ENCODE measurements at regions not wholly inside any gene's neighbourhood (a gene's known extent, or its start where the extent isn't known, plus 50 kb on each side); places are given as distances from the start of the nearest gene placed in this dataset.

DNA sequence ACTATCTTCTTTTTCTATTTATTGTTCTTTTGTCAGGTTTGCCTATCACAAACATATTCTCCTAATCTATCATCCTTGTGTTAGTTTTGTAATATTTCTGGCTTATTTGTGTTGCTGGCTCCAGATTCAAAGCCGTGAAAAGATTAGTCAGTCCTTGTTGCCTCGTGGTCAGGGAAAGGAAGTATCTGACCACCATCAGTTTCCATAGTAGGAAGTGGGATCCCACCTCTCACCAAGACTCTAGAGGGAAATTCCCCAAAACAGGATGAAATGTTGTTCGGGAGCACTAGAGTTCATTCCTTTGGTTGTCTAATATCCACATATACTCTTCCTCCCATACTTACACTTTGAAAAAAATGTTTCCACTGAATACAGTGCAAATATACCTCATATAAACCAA lies 131.0 kb upstream of the HUWE1 start:
- H3K27ac Mint-ChIP-seq, result no peak overlapping the region
- no peaks in the 10 kb centered on the region for H3K9me3 Mint-ChIP-seq
- no peak for DNase-seq (ENCODE audit: extremely low spot score, unreplicated experiment)
- H3K27me3 Mint-ChIP-seq, result no peaks in the 10 kb centered on the region
- TF ChIP-seq, protein P1, sequence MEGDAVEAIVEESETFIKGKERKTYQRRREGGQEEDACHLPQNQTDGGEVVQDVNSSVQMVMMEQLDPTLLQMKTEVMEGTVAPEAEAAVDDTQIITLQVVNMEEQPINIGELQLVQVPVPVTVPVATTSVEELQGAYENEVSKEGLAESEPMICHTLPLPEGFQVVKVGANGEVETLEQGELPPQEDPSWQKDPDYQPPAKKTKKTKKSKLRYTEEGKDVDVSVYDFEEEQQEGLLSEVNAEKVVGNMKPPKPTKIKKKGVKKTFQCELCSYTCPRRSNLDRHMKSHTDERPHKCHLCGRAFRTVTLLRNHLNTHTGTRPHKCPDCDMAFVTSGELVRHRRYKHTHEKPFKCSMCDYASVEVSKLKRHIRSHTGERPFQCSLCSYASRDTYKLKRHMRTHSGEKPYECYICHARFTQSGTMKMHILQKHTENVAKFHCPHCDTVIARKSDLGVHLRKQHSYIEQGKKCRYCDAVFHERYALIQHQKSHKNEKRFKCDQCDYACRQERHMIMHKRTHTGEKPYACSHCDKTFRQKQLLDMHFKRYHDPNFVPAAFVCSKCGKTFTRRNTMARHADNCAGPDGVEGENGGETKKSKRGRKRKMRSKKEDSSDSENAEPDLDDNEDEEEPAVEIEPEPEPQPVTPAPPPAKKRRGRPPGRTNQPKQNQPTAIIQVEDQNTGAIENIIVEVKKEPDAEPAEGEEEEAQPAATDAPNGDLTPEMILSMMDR (conservative IDR thresholded peaks at IDR 0.05), result no peak
- no peaks in the 10 kb centered on the region for H3K4me1 Mint-ChIP-seq (ENCODE audit: unreplicated experiment)
- H3K4me3 Mint-ChIP-seq, result no peak overlapping the region
- H3K36me3 Mint-ChIP-seq, result no peaks in the 10 kb centered on the region

DNA sequence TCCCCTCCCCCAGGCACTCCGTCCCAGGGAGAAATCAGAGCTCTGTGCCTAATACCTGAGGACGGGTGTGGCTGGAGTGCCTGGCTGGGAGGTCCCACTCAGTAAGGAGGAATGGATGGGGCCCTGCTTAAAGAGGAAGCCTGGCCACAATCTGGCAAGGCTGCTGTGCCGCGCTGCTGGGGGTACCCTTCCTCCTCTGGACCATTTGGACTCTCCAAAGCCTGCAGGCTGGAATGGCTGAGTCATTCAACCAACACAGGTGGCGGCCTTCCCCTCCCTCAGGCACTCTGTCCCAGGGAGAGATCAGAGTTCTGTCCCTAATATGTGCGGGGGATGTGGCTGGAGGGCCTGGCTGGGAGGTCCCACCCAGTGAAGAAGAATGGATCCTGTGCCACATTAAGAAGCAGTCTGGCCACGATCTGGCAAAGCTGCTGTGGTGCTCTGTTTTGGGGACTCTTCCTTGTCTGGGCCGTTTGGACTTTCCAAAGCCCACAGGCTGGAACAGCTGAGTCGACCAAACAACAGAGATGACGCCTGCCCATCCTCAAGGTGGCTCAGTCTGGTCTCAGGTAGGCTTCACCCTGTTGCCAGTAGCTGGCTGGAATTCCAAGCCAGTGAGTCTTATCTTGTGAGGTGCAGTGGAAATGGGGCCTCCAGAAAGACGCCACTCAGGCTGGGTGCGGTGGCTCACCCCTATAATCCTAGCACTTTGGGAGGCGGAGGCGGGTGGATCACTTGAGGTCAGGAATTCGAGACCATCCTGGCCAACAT lies 127.3 kb upstream of the HUWE1 start:
- no peak overlapping the region for H3K4me3 Mint-ChIP-seq
- no peaks in the 10 kb centered on the region for H3K4me1 Mint-ChIP-seq (ENCODE audit: unreplicated experiment)
- no peaks in the 10 kb centered on the region for H3K27me3 Mint-ChIP-seq
- H3K27ac Mint-ChIP-seq, result no peak overlapping the region
- no peaks in the 10 kb centered on the region for H3K36me3 Mint-ChIP-seq
- DNase-seq (ENCODE audit: extremely low spot score, unreplicated experiment), result no peak
- TF ChIP-seq, protein P1 (conservative IDR thresholded peaks at IDR 0.05), result no peak
- no peaks in the 10 kb centered on the region for H3K9me3 Mint-ChIP-seq

DNA sequence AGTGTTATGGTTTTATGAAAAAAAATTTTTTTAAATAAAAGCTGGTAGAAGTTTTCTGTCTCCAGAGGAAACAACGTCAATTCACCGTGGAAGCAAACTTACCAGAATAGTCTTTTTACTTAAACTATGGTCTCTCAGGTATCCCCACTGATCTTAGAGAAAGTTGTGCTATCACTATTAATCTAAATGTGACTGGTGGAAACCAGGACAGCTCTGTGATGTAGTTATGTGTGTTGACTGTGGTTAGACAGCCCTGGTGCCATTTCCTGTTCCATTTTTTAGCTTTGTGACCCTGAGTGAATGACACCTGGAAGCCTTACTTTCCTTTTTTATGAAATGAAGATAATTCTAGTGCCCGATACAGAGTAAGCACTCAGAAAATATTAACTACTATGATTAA lies 111.8 kb upstream of the HUWE1 start:
- Mint-ChIP-seq H3K9me3 (no peaks in the 10 kb centered on the region), H3K4me1 (ENCODE audit: unreplicated experiment) (no peaks in the 10 kb centered on the region)

DNA sequence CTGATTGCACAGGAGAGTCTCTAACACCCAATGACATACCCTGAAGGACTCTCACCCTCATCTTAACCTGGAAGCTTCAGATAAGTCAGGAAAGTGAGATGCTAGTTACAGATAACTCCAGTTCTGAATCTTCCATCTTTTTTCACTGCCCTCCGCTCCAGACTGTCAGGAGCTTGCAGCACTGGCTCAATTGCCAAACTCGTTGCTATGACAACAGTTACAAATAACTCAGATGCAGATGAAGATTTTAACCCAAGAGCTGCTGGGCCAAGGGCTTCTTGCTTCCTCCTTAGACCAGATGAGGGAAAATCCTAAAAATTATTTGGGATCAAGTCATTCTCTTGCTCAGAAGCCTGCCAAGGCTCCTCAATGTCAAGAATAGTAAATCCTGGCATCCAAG lies 109.1 kb upstream of the HUWE1 start:
- no peak overlapping the region for H3K4me3 Mint-ChIP-seq
- H3K9me3 Mint-ChIP-seq, result no peaks in the 10 kb centered on the region
- H3K4me1 Mint-ChIP-seq (ENCODE audit: unreplicated experiment), result no peaks in the 10 kb centered on the region
- no peak overlapping the region for H3K27ac Mint-ChIP-seq
- DNase-seq (ENCODE audit: extremely low spot score, unreplicated experiment), result no peak
- peaks cover 3% of the 10 kb centered on the region for H3K27me3 Mint-ChIP-seq
- TF ChIP-seq, protein P1 (conservative IDR thresholded peaks at IDR 0.05), result no peak
- no peaks in the 10 kb centered on the region for H3K36me3 Mint-ChIP-seq

More for the DNA sequence above, 111.8 kb upstream of the HUWE1 start:
- Mint-ChIP-seq H3K4me3 (no peak overlapping the region), H3K27me3 (peaks cover 3% of the 10 kb centered on the region), H3K27ac (no peak overlapping the region), H3K36me3 (no peaks in the 10 kb centered on the region)
- no peak for DNase-seq (ENCODE audit: extremely low spot score, unreplicated experiment)
- TF ChIP-seq, protein P1 (conservative IDR thresholded peaks at IDR 0.05), result no peak

DNA sequence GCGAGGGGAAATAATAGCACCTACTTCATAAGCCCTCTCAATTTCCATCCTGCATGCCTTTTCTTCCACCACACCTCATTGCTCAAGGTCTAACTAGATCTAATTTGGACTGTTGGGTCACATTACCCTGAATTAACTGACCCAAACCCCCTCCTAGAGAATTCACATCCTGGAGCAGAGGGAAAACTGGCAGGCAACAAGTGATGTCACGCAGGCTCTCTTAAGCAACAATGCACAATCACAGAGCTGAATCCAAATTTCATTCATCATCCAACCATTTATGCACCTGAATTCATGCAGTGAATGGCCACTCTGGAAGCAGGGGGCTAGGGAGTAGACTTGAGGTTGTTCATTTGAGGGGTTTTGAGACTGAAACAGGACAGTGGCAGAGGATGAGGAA lies 107.7 kb upstream of the HUWE1 start:
- no peak overlapping the region for H3K4me3 Mint-ChIP-seq
- no peak for DNase-seq (ENCODE audit: extremely low spot score, unreplicated experiment)
- H3K27me3 Mint-ChIP-seq, result peaks cover 3% of the 10 kb centered on the region
- no peaks in the 10 kb centered on the region for H3K36me3 Mint-ChIP-seq
- no peak overlapping the region for H3K27ac Mint-ChIP-seq
- H3K9me3 Mint-ChIP-seq, result no peaks in the 10 kb centered on the region
- no peaks in the 10 kb centered on the region for H3K4me1 Mint-ChIP-seq (ENCODE audit: unreplicated experiment)
- TF ChIP-seq, protein P1 (conservative IDR thresholded peaks at IDR 0.05), result no peak
